HEK293T (cell line): ENCODE measurements at regions not wholly inside any gene's neighbourhood (a gene's known extent, or its start where the extent isn't known, plus 50 kb on each side); places are given as distances from the start of the nearest gene placed in this dataset.

ENCODE experiments used
- ARNT ChIP-seq: fragments of 450-650 bp; IDR thresholded peaks from 2 replicates; pipeline ENCODE4 v1.6.1; 2017; ENCODE audit warnings: mild to moderate bottlenecking
- BHLHE40 ChIP-seq: fragments of 450-650 bp; IDR thresholded peaks from 2 replicates; pipeline ENCODE4 v1.6.1; 2016; ENCODE audit warnings: mild to moderate bottlenecking, moderate library complexity, borderline replicate concordance
- ELF4 ChIP-seq: fragments of 450-650 bp; IDR thresholded peaks from 2 replicates; pipeline ENCODE4 v1.6.1; 2017; ENCODE audit warnings: antibody characterized with exemption
- FOXA1 ChIP-seq: fragments of 450-650 bp; IDR thresholded peaks from 2 replicates; pipeline ENCODE4 v1.6.1; 2016; ENCODE audit warnings: mild to moderate bottlenecking
- FOXM1 ChIP-seq: fragments of 450-650 bp; IDR thresholded peaks from 2 replicates; pipeline ENCODE4 v1.6.1; 2017; ENCODE audit warnings: mild to moderate bottlenecking, borderline replicate concordance
- HDGF ChIP-seq: fragments of 450-650 bp; IDR thresholded peaks from 2 replicates; pipeline ENCODE4 v1.6.1; 2017; ENCODE audit warnings: antibody characterized with exemption, borderline replicate concordance
- SP1 ChIP-seq: fragments of 450-650 bp; IDR thresholded peaks from 2 replicates; pipeline ENCODE4 v1.6.1; 2017
- TARDBP ChIP-seq: fragments of 450-650 bp; IDR thresholded peaks from 2 replicates; pipeline ENCODE4 v1.6.1; 2016
- ZNF384 ChIP-seq: fragments of 450-650 bp; IDR thresholded peaks from 2 replicates; pipeline ENCODE4 v1.6.1; 2016

- TF ChIP-seq FOXM1 (no peak), ELF4 (no peak), FOXA1 (no peak), SP1 (no peak), ARNT (no peak), ZNF384 (no peak), TARDBP (no peak), HDGF (no peak), BHLHE40 (no peak)
These were observed 517.7 kb upstream of the MYT1L start for GRCh38 chr2:2848621-2849333.
